ENCODE measurements at regions not wholly inside any gene's neighbourhood (a gene's known extent, or its start where the extent isn't known, plus 50 kb on each side); places are given as distances from the start of the nearest gene placed in this dataset.

- Histone ChIP-seq H3K4me3 (no peak overlapping the region), H3K36me3 (replicated peaks) (no peaks in the 10 kb centered on the region), H3K9me3 (no peaks in the 10 kb centered on the region), H3K4me1 (no peaks in the 10 kb centered on the region), H3K27me3 (ENCODE audit: low read depth) (no peaks in the 10 kb centered on the region)
- in situ Hi-C loops (cut with MboI; ENCODE audit: low sequenced_read_pairs) = no loop called here
- no peak for DNase-seq (ENCODE audit: low spot score in 2 of 2)
These were observed 178.8 kb downstream of the REEP3 start for GRCh38 chr10:63699785-63700613.

GRCh38 chr10:63700631-63701156 lies 179.5 kb downstream of the REEP3 start:
- H3K27me3 ChIP-seq (ENCODE audit: low read depth) = no peaks in the 10 kb centered on the region
- DNase-seq (ENCODE audit: low spot score in 2 of 2) = no peak
- H3K4me1 ChIP-seq = no peaks in the 10 kb centered on the region
- H3K9me3 ChIP-seq = no peaks in the 10 kb centered on the region
- no peak overlapping the region for H3K4me3 ChIP-seq
- in situ Hi-C loops (cut with MboI; ENCODE audit: low sequenced_read_pairs) = no loop called here
- no peaks in the 10 kb centered on the region for H3K36me3 ChIP-seq (replicated peaks)

- no peak overlapping the region for H3K4me3 ChIP-seq
- H3K4me1 ChIP-seq = no peaks in the 10 kb centered on the region
- no peak for DNase-seq (ENCODE audit: low spot score in 2 of 2)
- H3K27me3 ChIP-seq (ENCODE audit: low read depth) = no peaks in the 10 kb centered on the region
- H3K36me3 ChIP-seq (replicated peaks) = no peaks in the 10 kb centered on the region
- in situ Hi-C loops (cut with MboI; ENCODE audit: low sequenced_read_pairs) = no loop called here
- H3K9me3 ChIP-seq = no peaks in the 10 kb centered on the region
These were observed 180.9 kb downstream of the REEP3 start for GRCh38 chr10:63702092-63702491.

DNA sequence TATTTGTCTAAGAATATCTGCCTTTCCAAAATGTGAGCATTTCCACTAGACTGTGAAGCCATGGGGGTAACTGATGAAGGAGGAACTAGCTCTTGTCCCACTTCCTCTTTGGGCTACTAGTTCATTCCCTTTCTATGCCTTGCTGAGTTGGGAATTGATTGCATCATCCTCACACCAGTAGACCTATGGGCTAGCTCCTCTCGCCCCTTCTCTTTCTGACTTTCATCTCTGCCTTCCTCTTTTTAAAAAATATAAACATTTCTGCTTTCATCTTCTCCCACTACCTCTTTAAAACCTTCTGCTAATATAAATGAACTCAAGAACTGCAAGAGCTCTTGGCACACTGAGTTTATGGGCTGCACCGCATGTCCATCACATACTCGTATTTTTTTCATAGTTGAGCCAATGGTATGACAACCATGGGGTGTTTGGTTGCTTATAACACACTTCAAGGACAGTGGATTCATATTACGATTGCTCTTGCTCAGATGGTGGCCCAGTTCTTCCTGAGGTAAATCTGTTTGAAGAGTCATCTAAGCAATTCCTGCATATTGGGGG lies 182.0 kb downstream of the REEP3 start:
- no peaks in the 10 kb centered on the region for H3K9me3 ChIP-seq
- no peaks in the 10 kb centered on the region for H3K4me1 ChIP-seq
- in situ Hi-C loops (cut with MboI; ENCODE audit: low sequenced_read_pairs) = no loop called here

GRCh38 chr10:63703740-63704345 lies 182.6 kb downstream of the REEP3 start:
- Histone ChIP-seq H3K4me3 (no peak overlapping the region), H3K36me3 (replicated peaks) (no peaks in the 10 kb centered on the region)
- no peak for DNase-seq (ENCODE audit: low spot score in 2 of 2)

More for the DNA sequence above, 182.0 kb downstream of the REEP3 start:
- DNase-seq (ENCODE audit: low spot score in 2 of 2) = no peak
- Histone ChIP-seq H3K27me3 (ENCODE audit: low read depth) (no peaks in the 10 kb centered on the region), H3K36me3 (replicated peaks) (no peaks in the 10 kb centered on the region), H3K4me3 (no peak overlapping the region)

GRCh38 chr10:63707254-63707910 lies 186.2 kb downstream of the REEP3 start:
- peaks cover 3% of the 10 kb centered on the region for H3K4me1 ChIP-seq
- no peaks in the 10 kb centered on the region for H3K9me3 ChIP-seq
- H3K4me3 ChIP-seq = no peak overlapping the region
- DNase-seq (ENCODE audit: low spot score in 2 of 2) = no peak
- in situ Hi-C loops (cut with MboI; ENCODE audit: low sequenced_read_pairs) = no loop called here
- no peaks in the 10 kb centered on the region for H3K27me3 ChIP-seq (ENCODE audit: low read depth)
- no peaks in the 10 kb centered on the region for H3K36me3 ChIP-seq (replicated peaks)

More at GRCh38 chr10:63703740-63704345, 182.6 kb downstream of the REEP3 start:
- no peaks in the 10 kb centered on the region for H3K27me3 ChIP-seq (ENCODE audit: low read depth)
- H3K4me1 ChIP-seq = no peaks in the 10 kb centered on the region
- no peaks in the 10 kb centered on the region for H3K9me3 ChIP-seq
- in situ Hi-C loops (cut with MboI; ENCODE audit: low sequenced_read_pairs) = no loop called here

GRCh38 chr10:63708421-63708820 lies 187.2 kb downstream of the REEP3 start:
- no peaks in the 10 kb centered on the region for H3K9me3 ChIP-seq
- no peak for DNase-seq (ENCODE audit: low spot score in 2 of 2)
- no peaks in the 10 kb centered on the region for H3K36me3 ChIP-seq (replicated peaks)
- no peak overlapping the region for H3K4me3 ChIP-seq
- in situ Hi-C loops (cut with MboI; ENCODE audit: low sequenced_read_pairs) = no loop called here
- H3K4me1 ChIP-seq = peaks cover 10% of the 10 kb centered on the region
- no peaks in the 10 kb centered on the region for H3K27me3 ChIP-seq (ENCODE audit: low read depth)

GRCh38 chr10:63710703-63711102 lies 189.5 kb downstream of the REEP3 start:
- in situ Hi-C loops (cut with MboI; ENCODE audit: low sequenced_read_pairs) = loop anchor here (10.0 kb wide), 1 partner anchor 496 kb away; no protein-coding TSS in a partner anchor
- Histone ChIP-seq H3K36me3 (replicated peaks) (no peaks in the 10 kb centered on the region), H3K9me3 (no peaks in the 10 kb centered on the region), H3K27me3 (ENCODE audit: low read depth) (0 out of 2 replicates have a peak, but pooled peaks cover 3% of the 10 kb centered on the region), H3K4me1 (peaks cover 13% of the 10 kb centered on the region), H3K4me3 (no peak overlapping the region)
- no peak for DNase-seq (ENCODE audit: low spot score in 2 of 2)

DNA sequence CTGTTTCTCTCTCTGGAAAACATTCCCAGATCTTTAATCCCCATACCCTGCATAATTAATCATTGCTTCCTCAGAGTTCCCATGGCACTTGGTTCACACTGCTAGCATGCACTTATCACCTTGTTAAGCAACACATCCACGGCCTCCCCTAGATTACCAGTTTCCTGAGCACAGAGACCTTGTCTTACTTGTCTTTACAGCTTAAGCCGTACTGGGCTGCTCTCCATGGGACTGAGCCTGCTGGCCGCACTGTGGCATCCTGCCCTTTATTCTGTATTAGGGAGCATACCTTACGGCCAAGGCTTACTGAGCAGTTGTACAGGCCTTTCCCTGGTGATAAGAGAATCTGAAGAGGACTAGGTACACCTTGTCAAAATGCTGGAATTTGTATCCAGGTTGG lies 190.2 kb downstream of the REEP3 start:
- H3K9me3 ChIP-seq = no peaks in the 10 kb centered on the region
- H3K4me1 ChIP-seq = peaks cover 16% of the 10 kb centered on the region
- no peaks in the 10 kb centered on the region for H3K36me3 ChIP-seq (replicated peaks)
- DNase-seq (ENCODE audit: low spot score in 2 of 2) = no peak
- in situ Hi-C loops (cut with MboI; ENCODE audit: low sequenced_read_pairs) = loop anchor here (10.0 kb wide), 1 partner anchor 497 kb away; no protein-coding TSS in a partner anchor
- H3K27me3 ChIP-seq (ENCODE audit: low read depth) = 0 out of 2 replicates have a peak, but pooled peaks cover 3% of the 10 kb centered on the region
- no peak overlapping the region for H3K4me3 ChIP-seq

DNA sequence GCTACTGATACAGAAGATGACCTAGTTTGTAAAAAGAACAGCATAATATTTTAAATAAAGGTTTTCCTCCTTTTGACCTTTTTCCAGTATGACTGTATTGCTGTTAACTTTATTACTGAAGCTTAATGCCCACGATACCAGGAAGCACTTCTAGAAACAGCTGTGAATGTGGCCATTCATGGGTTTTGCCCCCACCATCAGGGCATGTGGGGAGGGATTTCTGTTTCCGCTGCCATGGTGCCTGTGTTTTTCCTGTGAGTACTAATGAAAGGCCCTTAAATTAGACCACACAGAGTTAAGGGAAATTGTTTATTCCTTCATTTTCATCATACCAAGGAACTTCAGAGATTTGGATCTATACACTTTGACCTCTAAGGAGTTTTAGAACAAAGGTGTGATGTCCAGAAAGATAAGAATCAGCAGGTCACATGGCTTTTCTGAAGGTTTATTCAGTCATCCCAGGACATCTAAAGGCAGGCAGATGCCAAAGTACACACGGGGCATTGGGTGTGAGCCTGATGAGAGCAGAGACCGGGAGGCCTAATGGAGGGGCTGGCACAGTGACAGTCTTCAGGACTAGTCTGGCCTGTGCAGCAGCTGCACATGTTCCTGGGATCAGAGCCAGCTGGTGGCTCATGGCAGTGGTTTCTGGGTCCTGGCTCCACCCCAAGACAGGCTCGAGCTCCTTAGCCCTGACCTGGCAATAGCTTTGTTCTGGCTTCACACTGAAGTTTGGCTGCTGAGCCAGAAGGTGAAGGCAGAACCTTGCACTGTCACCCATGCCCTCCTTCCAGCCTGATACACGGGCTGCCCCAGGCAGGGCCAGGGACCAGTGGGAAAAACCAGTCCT lies 190.9 kb downstream of the REEP3 start:
- Histone ChIP-seq H3K9me3 (no peaks in the 10 kb centered on the region), H3K27me3 (ENCODE audit: low read depth) (peaks cover 10% of the 10 kb centered on the region; the same call in 1 of the 2 replicates), H3K4me3 (no peak overlapping the region), H3K4me1 (peaks cover 16% of the 10 kb centered on the region), H3K36me3 (replicated peaks) (no peaks in the 10 kb centered on the region)
- in situ Hi-C loops (cut with MboI; ENCODE audit: low sequenced_read_pairs) = loop anchor here (10.0 kb wide), 1 partner anchor 497 kb away; no protein-coding TSS in a partner anchor
- DNase-seq (ENCODE audit: low spot score in 2 of 2) = peak in 1 of 2 experiments; percentile 31

DNA sequence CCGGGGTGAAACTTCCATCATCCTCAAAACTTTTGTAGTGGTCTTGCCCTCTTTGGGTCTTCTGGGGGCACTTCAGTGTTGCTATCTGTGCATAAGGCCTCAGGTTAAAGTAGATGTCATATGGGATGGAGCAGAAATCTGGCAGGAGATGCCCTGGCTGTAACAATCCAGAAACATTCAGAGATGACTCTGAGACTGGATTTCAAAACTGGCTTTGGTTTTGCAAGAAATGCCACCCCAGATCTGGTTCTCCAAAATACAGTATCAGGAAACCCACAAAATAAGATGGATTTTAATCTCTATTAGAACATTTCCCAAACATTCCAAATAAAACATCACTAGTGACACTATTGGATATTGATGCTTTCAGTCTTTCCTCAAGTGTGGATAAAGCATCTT lies 191.5 kb downstream of the REEP3 start:
- Histone ChIP-seq H3K9me3 (no peaks in the 10 kb centered on the region), H3K36me3 (replicated peaks) (no peaks in the 10 kb centered on the region), H3K4me3 (no peak overlapping the region), H3K27me3 (ENCODE audit: low read depth) (peaks cover 10% of the 10 kb centered on the region; the same call in 1 of the 2 replicates), H3K4me1 (peaks cover 16% of the 10 kb centered on the region)
- in situ Hi-C loops (cut with MboI; ENCODE audit: low sequenced_read_pairs) = loop anchor here (10.0 kb wide), 1 partner anchor 498 kb away; no protein-coding TSS in a partner anchor
- DNase-seq (ENCODE audit: low spot score in 2 of 2) = no peak

DNA sequence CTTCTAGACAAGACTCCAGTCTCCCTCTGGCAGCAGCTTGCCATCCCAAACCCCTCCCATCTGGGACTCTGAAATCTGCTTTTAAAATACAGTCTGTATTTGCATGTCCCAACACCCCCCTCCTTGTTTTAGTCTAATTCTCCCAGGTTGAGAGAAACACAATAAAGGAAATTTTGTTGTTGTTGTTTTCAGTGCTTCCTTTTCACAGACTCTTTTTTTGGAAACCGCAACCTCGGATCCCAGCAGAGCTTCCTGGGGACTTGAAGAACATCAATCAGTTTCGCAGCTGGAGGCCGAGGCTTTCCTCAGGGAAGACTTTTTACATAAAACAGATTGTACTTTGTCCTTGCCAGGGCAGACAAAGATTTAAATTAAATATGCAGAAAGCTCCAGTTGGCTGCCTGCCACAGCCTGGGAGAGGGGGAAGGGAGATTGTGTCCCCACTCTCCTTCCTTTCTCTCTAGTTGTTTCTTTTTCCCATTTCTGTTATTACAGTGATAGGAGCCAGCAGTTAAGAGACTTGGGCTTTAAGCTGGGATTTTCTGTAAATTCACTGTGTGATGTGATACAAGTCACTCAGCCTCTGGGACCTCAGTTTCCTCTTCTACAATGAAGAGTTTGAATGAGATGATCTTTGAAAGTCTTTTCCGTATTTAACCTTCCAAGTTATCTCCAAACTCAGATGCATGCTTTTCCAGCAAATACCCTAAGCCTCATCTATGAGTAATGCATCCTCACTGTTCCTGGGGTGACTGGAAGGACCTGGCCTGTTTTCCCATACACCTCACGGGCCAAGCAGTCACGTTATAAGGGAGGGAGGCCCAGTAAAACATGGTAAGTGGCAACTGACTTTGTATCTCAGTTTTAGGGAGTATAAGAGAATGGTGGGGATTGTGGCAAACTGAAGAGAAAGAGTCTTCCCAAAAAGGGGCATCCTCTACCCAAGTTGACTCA lies 192.3 kb downstream of the REEP3 start:
- H3K4me1 ChIP-seq = peaks cover 16% of the 10 kb centered on the region
- no peak overlapping the region for H3K4me3 ChIP-seq
- in situ Hi-C loops (cut with MboI; ENCODE audit: low sequenced_read_pairs) = loop anchor here (10.0 kb wide), 1 partner anchor 499 kb away; no protein-coding TSS in a partner anchor

More for the DNA sequence above, 192.3 kb downstream of the REEP3 start:
- H3K27me3 ChIP-seq (ENCODE audit: low read depth) = peaks cover 10% of the 10 kb centered on the region; the same call in 1 of the 2 replicates
- peak; percentile 93 to 96 for DNase-seq (ENCODE audit: low spot score in 2 of 2)
- no peaks in the 10 kb centered on the region for H3K9me3 ChIP-seq
- H3K36me3 ChIP-seq (replicated peaks) = no peaks in the 10 kb centered on the region

Measured in HAP-1 (cell line).